ENCODE measurements at regions not wholly inside any gene's neighbourhood (a gene's known extent, or its start where the extent isn't known, plus 50 kb on each side); places are given as distances from the start of the nearest gene placed in this dataset.

DNA sequence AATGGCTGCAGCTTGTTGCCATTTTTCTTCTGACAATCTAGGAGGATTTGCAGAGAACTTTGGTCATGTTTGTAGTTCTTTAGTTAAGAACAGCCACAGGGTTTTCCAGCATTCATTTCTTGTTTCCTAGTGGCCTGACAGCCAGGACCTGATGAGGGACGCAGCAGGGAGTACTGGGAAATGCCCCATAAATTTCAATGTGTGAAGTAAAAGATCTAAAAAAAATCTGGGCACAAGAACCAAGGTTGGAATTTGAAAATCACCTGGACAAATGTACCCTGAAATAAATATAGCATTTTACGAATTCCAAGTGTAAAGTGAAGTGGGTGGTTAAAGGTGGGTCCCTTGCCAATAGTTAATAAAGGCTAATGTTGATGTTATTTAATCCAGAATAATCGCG, 195.0 kb downstream of the ZIC1 start:
- no peak for DNase-seq

- DNase-seq: no peak
These were observed 204.6 kb downstream of the ZIC1 start for GRCh38 chr3:147613725-147614124.

DNA sequence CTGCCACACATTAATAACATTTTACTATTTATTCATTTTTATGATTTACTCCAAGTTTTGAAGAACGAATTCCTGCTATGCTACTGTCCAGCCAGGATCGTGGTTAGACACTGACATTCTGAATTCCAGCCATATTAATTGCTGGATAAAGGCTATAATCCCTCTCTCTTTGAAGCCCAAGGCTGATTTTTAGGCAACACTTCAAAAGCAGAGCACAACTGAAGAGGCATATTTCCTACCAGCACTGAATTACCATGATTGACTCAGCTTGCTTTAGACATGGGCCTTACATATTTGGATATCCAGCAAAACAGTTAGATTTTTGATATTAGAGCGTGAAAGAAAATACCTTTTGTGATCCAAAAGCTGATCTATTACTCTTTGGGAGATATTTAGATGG, 205.0 kb downstream of the ZIC1 start:
- no peak for DNase-seq

- no peak for DNase-seq
These were observed 205.9 kb downstream of the ZIC1 start for GRCh38 chr3:147615035-147615434.

GRCh38 chr3:147616998-147617619, 207.9 kb downstream of the ZIC1 start:
- no peak for DNase-seq

DNA sequence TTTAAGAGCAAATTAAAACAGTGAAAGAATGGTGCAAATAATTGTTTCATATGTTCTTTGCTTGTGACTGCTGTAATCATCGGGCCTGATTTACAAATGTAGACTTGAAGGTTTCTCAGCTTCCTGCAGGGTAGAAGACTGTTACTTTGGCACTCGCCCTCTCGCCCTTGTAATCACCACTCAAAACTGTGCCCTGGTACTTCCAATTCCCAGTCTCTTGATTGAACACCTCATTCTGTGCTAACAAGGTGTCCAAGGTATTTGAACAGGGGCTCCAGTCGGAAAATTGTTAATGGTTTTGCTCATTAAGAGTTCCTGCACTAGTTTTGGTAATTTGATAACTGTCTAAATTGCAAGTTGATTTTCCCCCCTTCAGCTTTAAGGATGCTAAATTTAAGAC, 209.5 kb downstream of the ZIC1 start:
- DNase-seq: no peak

- no peak for DNase-seq
These were observed 210.9 kb downstream of the ZIC1 start for GRCh38 chr3:147619921-147620560.

- DNase-seq: no peak
These were observed 211.7 kb downstream of the ZIC1 start for GRCh38 chr3:147620906-147621305.

DNA sequence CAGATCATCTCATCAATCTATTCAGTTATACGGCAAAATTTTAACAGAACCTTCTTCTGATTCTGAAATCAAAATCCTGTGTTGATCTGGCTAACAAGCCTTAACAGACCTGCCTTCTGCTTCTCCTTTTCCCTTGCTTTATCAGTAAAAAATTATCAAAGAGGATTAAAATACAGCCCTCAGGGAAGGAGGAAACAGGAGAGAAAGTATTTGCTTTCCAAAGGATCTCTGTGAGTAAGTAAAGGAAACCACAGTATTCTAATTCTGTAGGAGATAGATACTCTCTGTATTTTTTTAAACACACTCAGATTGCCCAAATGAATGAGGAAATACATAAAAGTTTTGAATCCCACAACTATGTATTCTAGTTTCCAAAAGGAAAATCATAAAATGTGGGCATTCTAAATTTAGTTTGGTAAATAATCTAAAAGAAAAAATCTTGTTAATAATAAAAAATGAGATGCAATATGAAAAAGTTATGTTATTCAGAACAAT, 221.8 kb downstream of the ZIC1 start:
- no peak for DNase-seq

DNA sequence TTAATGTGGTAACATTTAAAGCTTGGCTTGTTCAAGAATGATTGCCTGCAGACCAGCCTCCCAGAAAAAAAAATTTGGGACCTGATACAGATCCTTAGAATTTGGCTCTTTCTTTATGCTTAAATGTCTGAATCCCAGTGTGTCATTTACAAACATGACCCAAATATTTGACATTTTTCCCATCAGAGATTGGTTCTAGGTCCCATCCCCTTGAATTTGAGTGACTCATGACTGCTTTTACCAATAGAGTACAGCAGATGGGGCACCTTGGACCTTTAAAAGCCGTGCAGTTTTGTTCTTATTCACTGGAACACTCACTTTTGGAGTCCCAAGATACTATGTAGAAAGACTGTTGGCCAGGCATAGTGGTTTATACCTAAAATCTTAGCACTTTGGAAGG, 231.6 kb downstream of the ZIC1 start:
- DNase-seq: no peak

GRCh38 chr3:147645761-147646160, 236.6 kb downstream of the ZIC1 start:
- no peak for DNase-seq

DNA sequence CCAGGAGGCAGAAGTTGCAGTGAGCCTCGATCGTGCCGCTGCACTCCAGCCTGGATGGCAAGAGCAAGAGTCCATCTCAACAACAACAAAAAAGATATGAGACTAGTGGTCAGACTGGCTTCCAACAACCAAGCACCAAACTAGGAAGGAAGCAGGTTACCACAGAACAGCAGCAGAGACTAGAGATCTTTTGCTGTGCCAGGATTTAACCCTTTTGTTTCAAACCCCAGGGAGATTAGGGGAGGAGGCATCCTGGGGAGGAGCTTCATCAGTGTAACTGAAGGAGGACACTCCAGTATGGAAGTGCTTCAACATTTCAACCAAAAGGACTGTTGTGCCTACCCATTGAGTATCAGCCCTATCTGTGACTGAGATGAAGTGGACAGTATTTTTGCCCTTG, 240.3 kb downstream of the ZIC1 start:
- DNase-seq: no peak

DNA sequence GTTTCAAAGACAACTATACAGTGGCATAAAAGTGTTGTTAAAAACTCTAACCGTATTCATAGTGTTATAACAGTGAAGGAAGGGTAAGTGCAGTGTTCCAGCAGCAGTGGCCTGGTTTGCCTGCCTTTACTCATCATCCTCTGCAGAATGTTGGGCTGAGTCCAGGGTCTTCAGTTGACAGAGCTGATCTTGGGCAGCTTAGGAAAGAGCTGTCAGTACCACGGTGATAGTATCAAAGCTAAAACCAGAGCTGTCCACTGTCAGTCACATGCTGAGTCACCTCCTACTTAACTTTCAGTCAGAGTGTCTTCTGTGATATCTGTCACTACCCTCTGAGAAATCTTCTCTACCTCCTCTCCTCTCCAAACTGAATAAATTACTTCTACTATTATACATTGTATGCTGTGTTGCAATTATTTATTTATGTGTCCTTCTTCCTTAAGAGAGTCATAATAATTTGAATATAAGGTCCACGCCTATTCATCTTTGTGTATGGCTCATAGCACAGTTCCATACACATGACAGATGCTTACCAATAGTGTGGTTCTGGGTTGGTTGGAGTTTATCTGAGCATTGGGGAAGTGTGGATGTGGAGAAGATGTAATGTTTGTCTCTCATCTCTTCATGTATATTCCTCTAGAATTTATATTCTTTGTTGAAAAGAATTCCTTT, 242.1 kb downstream of the ZIC1 start:
- no peak for DNase-seq

- no peak for DNase-seq
These were observed 243.6 kb downstream of the ZIC1 start for GRCh38 chr3:147652651-147653366.

GRCh38 chr3:147653367-147653923, 244.3 kb downstream of the ZIC1 start:
- DNase-seq: no peak

DNA sequence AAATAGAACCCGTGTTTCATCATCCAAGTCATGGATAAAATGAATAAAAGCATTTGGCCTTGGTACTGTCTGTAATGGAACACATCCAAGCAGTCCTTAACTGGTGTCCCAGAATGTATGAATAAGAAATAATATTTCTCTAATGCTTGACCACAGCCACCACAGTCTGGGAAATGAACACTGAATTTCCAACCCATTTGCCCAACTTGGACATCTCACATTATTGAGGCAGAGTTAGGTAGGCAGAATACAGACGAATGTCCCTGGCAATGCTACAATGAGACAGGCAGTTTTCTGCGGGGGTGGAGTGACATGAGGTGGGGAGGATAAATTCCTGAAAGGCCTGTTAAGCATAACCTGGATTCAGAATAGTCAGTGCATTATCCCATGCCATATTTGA, 245.7 kb downstream of the ZIC1 start:
- no peak for DNase-seq

GRCh38 chr3:147655236-147655635, 246.1 kb downstream of the ZIC1 start:
- no peak for DNase-seq

GRCh38 chr3:147656023-147656422, 246.9 kb downstream of the ZIC1 start:
- no peak for DNase-seq

DNA sequence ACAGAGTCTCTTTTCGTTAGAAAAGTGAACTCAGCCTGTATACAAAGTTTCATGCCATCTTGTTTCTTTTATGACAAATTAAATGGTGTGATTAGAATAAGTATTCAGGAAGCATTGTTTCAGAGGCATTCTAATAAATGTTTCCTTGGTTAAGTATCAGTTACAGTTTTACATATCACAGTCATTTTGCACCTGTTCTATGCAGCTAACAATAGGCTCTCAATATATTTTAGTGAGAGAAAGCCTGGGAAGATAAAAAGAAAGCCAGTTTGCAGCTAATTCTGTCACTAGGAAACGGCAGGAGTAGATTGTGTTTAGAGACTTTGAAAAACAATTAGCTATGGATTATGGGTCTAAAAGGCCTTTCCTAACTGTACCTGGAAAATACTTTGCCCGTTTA, 252.8 kb downstream of the ZIC1 start:
- DNase-seq: no peak

DNA sequence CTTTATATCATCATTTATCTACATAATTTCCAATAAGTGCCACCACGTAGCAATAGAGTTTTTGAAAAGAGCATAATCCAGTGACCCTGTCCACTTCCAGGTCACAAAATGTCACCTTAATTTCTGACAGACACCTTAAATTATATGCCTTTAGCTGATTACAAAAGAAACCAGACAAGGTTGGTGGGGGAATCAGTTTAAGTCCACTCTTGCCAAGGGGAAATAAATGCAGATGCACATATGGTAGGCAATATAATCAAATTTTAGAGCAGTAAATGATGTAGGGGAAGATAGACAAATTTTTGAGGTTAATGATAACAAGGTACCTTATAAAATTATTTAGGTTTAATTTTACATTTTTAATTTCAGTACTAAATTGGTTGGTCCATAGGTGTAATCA, 253.5 kb downstream of the ZIC1 start:
- no peak for DNase-seq

- DNase-seq: no peak
These were observed 259.9 kb downstream of the ZIC1 start for GRCh38 chr3:147669077-147669476.

GRCh38 chr3:147672035-147672434, 262.9 kb downstream of the ZIC1 start:
- no peak for DNase-seq

DNA sequence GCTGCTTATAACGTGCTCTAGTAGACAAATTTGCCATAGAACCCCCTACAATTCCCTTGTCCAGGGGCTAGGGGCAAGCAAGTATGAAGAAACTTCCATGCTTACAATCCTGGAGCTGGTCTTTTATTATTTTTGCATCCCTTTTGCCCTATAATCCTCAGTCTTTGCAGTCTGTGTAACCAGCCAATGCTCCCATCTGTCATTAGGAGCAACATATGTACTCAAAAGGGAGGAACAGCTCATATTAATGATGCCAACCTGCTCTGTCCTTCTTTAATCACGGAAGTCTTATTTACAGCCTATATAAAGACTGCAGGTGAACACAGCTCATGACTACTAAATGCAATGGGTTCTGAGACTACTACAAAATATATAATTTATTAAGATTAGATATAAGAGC, 263.3 kb downstream of the ZIC1 start:
- no peak for DNase-seq

Measured in T1000 (cell line).